Lower lobe of right lung (tissue), 2 donors: ENCODE measurements at regions not wholly inside any gene's neighbourhood (a gene's known extent, or its start where the extent isn't known, plus 50 kb on each side); places are given as distances from the start of the nearest gene placed in this dataset.
"Not testable (repeated sequence)": the region's sequence is repeated elsewhere in the genome, so short reads cannot be mapped to it uniquely, and the experiment has no call there.

Experiments
- ATAC-seq, 2 donors: fragments of 200-7000 bp; cut with Tn5 transposase; one replicate each; pipeline ENCODE4 v1.9.1; 2020 to 2022; ENCODE audit warnings: mild to moderate bottlenecking in 2 of 2, moderate library complexity in 2 of 2
- DNase-seq: peaks from one replicate; pipeline ENCODE4 v3.0.0-alpha.2; 2020
- H3K27ac ChIP-seq: fragments of 200-600 bp; one replicate; pipeline ENCODE4 v1.8.0; 2022
- H3K27me3 ChIP-seq: fragments of 200-600 bp; one replicate; pipeline ENCODE4 v1.8.0; 2022; ENCODE audit warnings: low read depth
- H3K36me3 ChIP-seq: fragments of 200-600 bp; one replicate; pipeline ENCODE4 v1.8.0; 2022; ENCODE audit warnings: mild to moderate bottlenecking
- H3K4me1 ChIP-seq: fragments of 200-600 bp; one replicate; pipeline ENCODE4 v1.8.0; 2022
- H3K4me3 ChIP-seq: fragments of 200-600 bp; one replicate; pipeline ENCODE4 v1.8.0; 2022; ENCODE audit warnings: mild to moderate bottlenecking
- H3K9me3 ChIP-seq: fragments of 200-600 bp; one replicate; pipeline ENCODE4 v1.8.0; 2022
- CTCF ChIP-seq: fragments of 200-600 bp; IDR thresholded peaks from one replicate; pipeline ENCODE4 v1.8.0; 2022; ENCODE audit warnings: antibody characterized with exemption, mild to moderate bottlenecking
- intact Hi-C: fragments of 100-400 bp; cut with DNase I; formaldehyde crosslinking; loops from one replicate; pipeline ENCODE4 v1.11.0; 2022
- donor health status: DM: no; HTN: yes; CAD: no; lungs with severe emphysema.

DNA sequence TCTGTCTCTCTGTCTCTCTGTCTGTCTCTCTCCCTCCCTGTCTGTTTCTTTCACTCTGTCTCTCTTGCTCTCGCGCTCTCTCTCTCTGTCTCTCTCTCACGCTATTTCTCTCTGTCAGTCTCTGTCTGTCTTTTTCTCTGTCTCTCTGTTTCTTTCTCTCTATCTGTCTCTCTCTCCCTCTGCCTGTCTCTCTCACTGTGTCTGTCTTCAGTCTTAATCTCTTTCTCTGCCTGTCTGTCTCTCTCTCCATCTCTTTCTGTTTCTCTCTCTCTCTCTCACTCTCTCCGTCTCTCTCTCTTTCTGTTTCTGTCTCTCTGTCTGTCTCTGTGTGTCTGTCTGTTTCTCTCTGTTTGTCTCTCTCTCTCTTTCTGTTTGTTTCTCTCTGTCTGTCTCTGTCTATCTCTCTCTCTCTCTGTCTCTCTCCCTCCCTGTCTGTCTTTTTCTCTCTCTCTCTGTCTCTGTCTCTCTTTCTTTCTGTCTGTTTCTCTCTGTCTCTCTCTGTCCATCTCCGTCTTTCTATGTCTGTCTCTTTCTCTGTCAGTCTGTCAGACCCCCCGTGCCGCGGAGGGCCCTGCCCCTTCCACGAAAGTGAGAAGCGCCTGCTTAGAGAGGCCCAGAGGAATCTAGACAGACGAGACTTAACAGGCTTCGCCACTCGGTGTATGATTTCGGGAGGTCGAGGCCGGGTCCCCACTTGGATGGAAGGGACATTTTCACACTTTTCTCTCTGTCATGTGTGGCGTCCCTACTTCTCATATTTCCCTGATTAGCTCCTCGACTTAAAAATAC is 346.3 kb upstream of the DEFB115 start:
- H3K9me3 ChIP-seq = no peaks in the 10 kb centered on the region
- H3K4me3 ChIP-seq = no peak overlapping the region
- H3K27ac ChIP-seq = no peak overlapping the region
- intact Hi-C loops = no loop called here
- DNase-seq (no peak), ATAC-seq (no peak)
- no peaks in the 10 kb centered on the region for H3K36me3 ChIP-seq
- H3K4me1 ChIP-seq = no peaks in the 10 kb centered on the region
- no peaks in the 10 kb centered on the region for H3K27me3 ChIP-seq
- no peak for TF ChIP-seq CTCF

DNA sequence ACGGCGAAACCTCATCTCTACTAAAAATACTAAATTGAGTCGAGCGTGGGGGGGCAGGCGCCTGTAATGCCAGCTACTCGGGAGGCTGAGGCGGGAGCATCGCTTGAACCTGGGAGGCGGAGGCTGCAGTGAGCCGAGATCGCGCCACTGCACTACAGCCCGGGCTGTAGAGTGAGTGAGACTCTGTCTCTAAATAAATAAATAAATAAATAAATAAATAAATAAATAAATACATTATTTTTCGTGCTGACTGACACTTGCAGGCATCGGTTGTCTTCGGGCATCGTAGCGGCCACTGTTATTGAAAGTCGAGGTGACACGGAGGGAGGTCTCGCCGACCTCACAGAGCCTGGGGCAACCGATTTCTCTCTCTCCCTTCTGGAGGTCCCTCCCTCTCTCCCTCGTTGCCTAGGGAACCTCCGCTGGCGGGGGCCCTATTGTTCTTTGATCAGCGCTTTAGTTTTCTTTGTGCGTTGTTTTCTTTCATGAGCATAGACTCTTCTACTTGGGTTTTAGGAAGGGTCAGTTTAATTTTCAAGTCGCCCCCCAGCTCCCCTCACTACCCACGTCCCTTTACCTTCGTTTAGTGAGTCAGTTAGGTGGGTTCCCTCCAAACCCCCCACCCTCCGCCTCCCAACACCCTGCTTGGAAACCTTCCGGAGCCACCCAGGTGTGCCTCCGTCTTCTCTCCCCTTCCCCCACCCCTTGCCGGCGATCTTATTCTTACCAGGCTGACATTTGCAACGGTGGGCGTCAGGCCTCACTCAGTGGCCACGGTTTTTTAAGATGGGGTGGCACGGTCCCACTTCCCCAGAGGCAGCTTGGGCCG is 345.4 kb upstream of the DEFB115 start:
- peak; percentile 10 for DNase-seq
- H3K4me1 ChIP-seq, ATAC-seq, H3K36me3 ChIP-seq, H3K27ac ChIP-seq, H3K9me3 ChIP-seq, intact Hi-C loops, H3K27me3 ChIP-seq, H3K4me3 ChIP-seq: not testable (repeated sequence)

DNA sequence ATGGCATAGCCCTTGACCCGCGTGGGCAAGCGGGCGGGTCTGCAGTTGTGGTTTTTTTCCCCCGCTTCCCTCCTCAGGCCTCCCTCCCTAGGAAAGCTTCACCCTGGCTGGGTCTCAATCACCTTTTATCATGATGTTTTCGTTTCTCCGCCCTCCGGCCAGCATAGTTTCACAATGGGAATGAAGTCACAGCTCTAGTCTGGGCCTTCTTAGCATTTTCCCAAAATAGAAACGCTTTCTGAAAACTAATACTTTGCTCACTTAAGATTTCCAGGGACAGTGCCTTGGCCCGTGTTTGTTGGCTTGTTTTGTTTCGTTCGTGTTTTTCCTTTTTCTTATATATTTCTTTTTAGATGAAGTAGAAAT is 344.8 kb upstream of the DEFB115 start:
- DNase-seq, H3K4me3 ChIP-seq, intact Hi-C loops, H3K4me1 ChIP-seq, H3K9me3 ChIP-seq, H3K27ac ChIP-seq, H3K27me3 ChIP-seq, ATAC-seq, H3K36me3 ChIP-seq: not testable (repeated sequence)

- ATAC-seq, intact Hi-C loops, H3K36me3 ChIP-seq, H3K27me3 ChIP-seq, H3K4me3 ChIP-seq, H3K9me3 ChIP-seq, DNase-seq, H3K27ac ChIP-seq, H3K4me1 ChIP-seq: not testable (repeated sequence)
These were observed 341.1 kb upstream of the DEFB115 start for GRCh38 chr20:30916404-30916803.

DNA sequence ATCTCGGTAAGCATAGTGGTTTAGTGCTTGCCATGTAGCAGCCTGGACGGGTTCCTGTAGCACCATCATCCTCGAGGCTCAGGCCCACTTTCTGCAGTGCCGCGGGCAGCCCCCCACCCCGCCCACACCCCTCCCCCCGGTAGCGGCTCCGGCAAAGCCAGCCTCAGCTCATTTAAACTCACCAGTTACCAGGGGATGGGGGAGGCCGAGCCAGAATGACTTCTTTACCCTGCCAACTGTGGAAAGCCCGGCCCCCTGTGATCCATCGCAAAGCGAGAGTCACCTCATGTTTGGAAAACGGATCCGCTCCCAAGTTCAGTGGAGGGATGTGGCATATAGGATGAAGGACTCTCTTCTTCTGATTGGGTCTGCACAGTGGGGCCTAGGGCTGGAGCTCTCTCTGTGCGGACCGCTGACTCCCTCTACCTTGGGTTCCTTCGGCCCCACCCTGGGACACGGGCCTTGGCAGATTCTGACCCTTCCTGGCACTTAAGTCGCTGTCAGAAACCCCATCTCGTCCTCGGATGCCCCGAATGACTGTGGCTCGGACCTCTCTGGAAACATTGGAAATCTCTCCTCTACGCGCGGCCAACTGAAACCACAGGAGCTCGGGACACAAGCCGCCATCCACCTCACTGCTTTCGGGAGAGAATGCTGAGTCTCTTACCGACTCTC is 337.8 kb upstream of the DEFB115 start:
- no peaks in the 10 kb centered on the region for H3K27me3 ChIP-seq
- DNase-seq (no peak), ATAC-seq (no peak)
- peaks cover 3% of the 10 kb centered on the region for H3K9me3 ChIP-seq
- TF ChIP-seq CTCF = no peak
- H3K4me3 ChIP-seq = no peak overlapping the region
- no peaks in the 10 kb centered on the region for H3K4me1 ChIP-seq
- no peaks in the 10 kb centered on the region for H3K36me3 ChIP-seq
- intact Hi-C loops = no loop called here
- H3K27ac ChIP-seq = no peak overlapping the region

GRCh38 chr20:30921286-30922071 is 336.0 kb upstream of the DEFB115 start:
- H3K9me3 ChIP-seq = peaks cover 9% of the 10 kb centered on the region
- no peaks in the 10 kb centered on the region for H3K4me1 ChIP-seq
- peak in 1 of 2 donors; percentile 37 for ATAC-seq
- no peaks in the 10 kb centered on the region for H3K36me3 ChIP-seq
- no peaks in the 10 kb centered on the region for H3K27me3 ChIP-seq
- TF ChIP-seq CTCF = no peak
- H3K4me3 ChIP-seq = no peak overlapping the region
- DNase-seq = no peak
- H3K27ac ChIP-seq = no peak overlapping the region
- intact Hi-C loops = no loop called here
